Type B pancreatic cell (in vitro differentiated cells): ENCODE measurements at regions not wholly inside any gene's neighbourhood (a gene's known extent, or its start where the extent isn't known, plus 50 kb on each side); places are given as distances from the start of the nearest gene placed in this dataset.

Experiments
- DNase-seq: peaks from one replicate; pipeline ENCODE4 v3.0.0; 2021; ENCODE audit warnings: mixed read lengths; ENCODE audit not compliant: unreplicated experiment; ENCODE audit errors: extremely low spot score
- H3K27ac Mint-ChIP-seq: 2 replicates; pipeline ENCODE4 v1.8.0; 2021; ENCODE audit warnings: mild to moderate bottlenecking, mixed read lengths
- H3K27me3 Mint-ChIP-seq: 2 replicates; pipeline ENCODE4 v1.8.0; 2021; ENCODE audit warnings: mixed read lengths
- H3K36me3 Mint-ChIP-seq: 2 replicates; pipeline ENCODE4 v1.8.0; 2021; ENCODE audit warnings: mixed read lengths
- H3K4me1 Mint-ChIP-seq: one replicate; pipeline ENCODE4 v1.8.0; 2021; ENCODE audit warnings: mixed read lengths; ENCODE audit not compliant: unreplicated experiment
- H3K4me3 Mint-ChIP-seq: 2 replicates; pipeline ENCODE4 v1.8.0; 2021; ENCODE audit warnings: mild to moderate bottlenecking, mixed read lengths
- H3K9me3 Mint-ChIP-seq: 2 replicates; pipeline ENCODE4 v1.8.0; 2021; ENCODE audit warnings: mixed read lengths
- CTCF ChIP-seq: fragments of 200-600 bp; sonication (generic); conservative IDR thresholded peaks from 2 replicates; pipeline ENCODE4 v1.5.0; 2021; ENCODE audit warnings: antibody characterized with exemption, mild to moderate bottlenecking

- no peak for TF ChIP-seq CTCF
- Mint-ChIP-seq H3K4me3 (no peak overlapping the region), H3K4me1 (no peaks in the 10 kb centered on the region), H3K27me3 (peaks cover 18% of the 10 kb centered on the region), H3K9me3 (peaks cover 4% of the 10 kb centered on the region), H3K27ac (no peak overlapping the region), H3K36me3 (no peaks in the 10 kb centered on the region)
- DNase-seq, result no peak
Measured at GRCh38 chr11:11192541-11192940, 160.5 kb downstream of the CSNK2A3 start.

- DNase-seq, result no peak
- no peaks in the 10 kb centered on the region for H3K4me1 Mint-ChIP-seq
- H3K4me3 Mint-ChIP-seq, result no peak overlapping the region
- no peak overlapping the region for H3K27ac Mint-ChIP-seq
- H3K27me3 Mint-ChIP-seq, result peaks cover 16% of the 10 kb centered on the region
- no peak for TF ChIP-seq CTCF
- H3K36me3 Mint-ChIP-seq, result no peaks in the 10 kb centered on the region
- H3K9me3 Mint-ChIP-seq, result peaks cover 4% of the 10 kb centered on the region
Measured at GRCh38 chr11:11189506-11189905, 163.5 kb downstream of the CSNK2A3 start.

- no peak overlapping the region for H3K4me3 Mint-ChIP-seq
- peaks cover 16% of the 10 kb centered on the region for H3K27me3 Mint-ChIP-seq
- peaks cover 4% of the 10 kb centered on the region for H3K9me3 Mint-ChIP-seq
- no peak for DNase-seq
- no peak for TF ChIP-seq CTCF
- H3K27ac Mint-ChIP-seq, result no peak overlapping the region
- H3K36me3 Mint-ChIP-seq, result no peaks in the 10 kb centered on the region
- peaks cover 7% of the 10 kb centered on the region for H3K4me1 Mint-ChIP-seq
Measured at GRCh38 chr11:11186249-11186648, 166.8 kb downstream of the CSNK2A3 start.

GRCh38 chr11:11182261-11182660 lies 170.8 kb downstream of the CSNK2A3 start:
- Mint-ChIP-seq H3K9me3 (no peaks in the 10 kb centered on the region), H3K27ac (no peak overlapping the region), H3K4me1 (peaks cover 18% of the 10 kb centered on the region), H3K4me3 (no peak overlapping the region), H3K36me3 (no peaks in the 10 kb centered on the region), H3K27me3 (peaks cover 15% of the 10 kb centered on the region)
- DNase-seq, result no peak
- TF ChIP-seq CTCF, result no peak

GRCh38 chr11:11178671-11179638 lies 174.1 kb downstream of the CSNK2A3 start:
- no peak for TF ChIP-seq CTCF
- Mint-ChIP-seq H3K27ac (peak overlapping the region; percentile 71), H3K9me3 (no peaks in the 10 kb centered on the region), H3K36me3 (no peaks in the 10 kb centered on the region), H3K4me1 (peaks cover 24% of the 10 kb centered on the region), H3K4me3 (peak overlapping the region; percentile 4), H3K27me3 (peaks cover 26% of the 10 kb centered on the region)
- DNase-seq, result no peak
